KG1 (cell line): ENCODE measurements at regions not wholly inside any gene's neighbourhood (a gene's known extent, or its start where the extent isn't known, plus 50 kb on each side); places are given as distances from the start of the nearest gene placed in this dataset.
"Not testable (repeated sequence)": the region's sequence is repeated elsewhere in the genome, so short reads cannot be mapped to it uniquely, and the experiment has no call there.

ENCODE experiments used
- DNase-seq: peaks from one replicate; lab custom pipeline; 2025; lab: John Stamatoyannopoulos, UW

- DNase-seq: no peak
Observed at GRCh38 chr3:150242220-150242936, 165.7 kb upstream of the TSC22D2 start.

- DNase-seq: no peak
Observed at GRCh38 chr3:150240891-150241290, 167.2 kb upstream of the TSC22D2 start.

GRCh38 chr3:150239766-150240165, 168.3 kb upstream of the TSC22D2 start:
- DNase-seq: no peak

- DNase-seq: no peak
Observed at GRCh38 chr3:150238995-150239619, 169.0 kb upstream of the TSC22D2 start.

- DNase-seq: no peak
Observed at GRCh38 chr3:150238048-150238802, 169.9 kb upstream of the TSC22D2 start.

- no peak for DNase-seq
Observed at GRCh38 chr3:150237490-150237889, 170.6 kb upstream of the TSC22D2 start.

- DNase-seq: no peak
Observed at GRCh38 chr3:150236316-150237082, 171.6 kb upstream of the TSC22D2 start.

GRCh38 chr3:150235799-150236198, 172.3 kb upstream of the TSC22D2 start:
- DNase-seq: no peak

- no peak for DNase-seq
Observed at GRCh38 chr3:150232992-150233451, 175.1 kb upstream of the TSC22D2 start.

- DNase-seq: no peak
Observed at GRCh38 chr3:150230037-150230436, 178.1 kb upstream of the TSC22D2 start.

GRCh38 chr3:150228626-150229025, 179.5 kb upstream of the TSC22D2 start:
- DNase-seq: not testable (repeated sequence)

GRCh38 chr3:150227839-150228238, 180.3 kb upstream of the TSC22D2 start:
- peak; percentile 35 for DNase-seq

GRCh38 chr3:150225986-150226385, 182.1 kb upstream of the TSC22D2 start:
- no peak for DNase-seq

GRCh38 chr3:150223558-150223957, 184.5 kb upstream of the TSC22D2 start:
- DNase-seq: no peak

GRCh38 chr3:150222691-150223489, 185.2 kb upstream of the TSC22D2 start:
- DNase-seq: no peak

- DNase-seq: no peak
Observed at GRCh38 chr3:150221904-150222523, 186.1 kb upstream of the TSC22D2 start.

- no peak for DNase-seq
Observed at GRCh38 chr3:150220799-150221198, 187.3 kb upstream of the TSC22D2 start.

GRCh38 chr3:150220041-150220440, 188.1 kb upstream of the TSC22D2 start:
- no peak for DNase-seq

GRCh38 chr3:150218841-150219240, 189.3 kb upstream of the TSC22D2 start:
- DNase-seq: no peak

GRCh38 chr3:150218236-150218635, 189.9 kb upstream of the TSC22D2 start:
- DNase-seq: no peak

- no peak for DNase-seq
Observed at GRCh38 chr3:150217691-150218090, 190.4 kb upstream of the TSC22D2 start.
